Stimulated activated CD8-positive, alpha-beta memory T cell treated with anti-CD3 and anti-CD28 coated beads, Interleukin-12 subunit alpha, Interleukin-12 subunit beta, amount 100 ng/mL, for 24 hours (primary cell): ENCODE measurements at regions not wholly inside any gene's neighbourhood (a gene's known extent, or its start where the extent isn't known, plus 50 kb on each side); places are given as distances from the start of the nearest gene placed in this dataset.
"Not testable (repeated sequence)": the region's sequence is repeated elsewhere in the genome, so short reads cannot be mapped to it uniquely, and the experiment has no call there.

Source experiments
- DNase-seq: peaks from one replicate; pipeline ENCODE4 v3.0.0-alpha.2; 2020; ENCODE audit errors: extremely low read depth

DNA sequence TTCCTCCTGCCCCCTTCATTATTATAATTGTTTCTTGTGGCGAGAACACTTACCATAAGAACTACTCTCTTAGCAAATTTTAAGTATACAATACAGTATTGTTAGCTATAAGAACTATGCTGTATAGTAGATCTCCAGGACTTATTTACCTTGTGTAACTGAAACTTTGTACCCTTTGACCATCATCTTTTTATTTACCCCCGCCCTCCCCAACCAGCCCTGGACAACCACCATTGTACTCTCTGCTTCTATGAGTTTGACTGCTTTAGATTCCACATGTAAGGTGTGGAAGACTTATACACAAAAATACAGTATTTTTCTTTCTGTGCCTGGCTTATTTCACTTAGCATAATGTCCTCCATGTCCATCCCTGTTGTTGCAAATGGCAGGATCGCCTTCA, 161.1 kb downstream of the PHF8 start:
- DNase-seq: no peak

DNA sequence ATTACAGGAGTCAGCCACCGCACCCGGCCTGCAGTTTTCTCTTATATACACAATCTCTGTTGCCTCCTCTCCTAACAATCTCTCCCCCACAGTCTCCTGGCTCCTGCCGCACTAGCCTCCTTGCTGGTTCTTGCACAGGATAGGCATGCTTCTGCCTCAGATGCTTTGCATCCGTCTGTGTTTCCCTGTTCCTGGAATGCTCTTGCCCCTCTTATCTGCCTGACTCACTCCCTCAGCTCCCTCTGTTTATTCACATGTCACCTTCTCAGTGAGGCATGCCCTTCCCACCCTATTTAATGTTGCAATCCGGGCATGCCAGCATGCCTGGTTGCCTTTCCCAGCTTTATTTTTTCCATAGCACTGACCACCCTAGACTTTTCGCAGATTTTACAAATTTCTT, 161.9 kb downstream of the PHF8 start:
- DNase-seq: no peak

DNA sequence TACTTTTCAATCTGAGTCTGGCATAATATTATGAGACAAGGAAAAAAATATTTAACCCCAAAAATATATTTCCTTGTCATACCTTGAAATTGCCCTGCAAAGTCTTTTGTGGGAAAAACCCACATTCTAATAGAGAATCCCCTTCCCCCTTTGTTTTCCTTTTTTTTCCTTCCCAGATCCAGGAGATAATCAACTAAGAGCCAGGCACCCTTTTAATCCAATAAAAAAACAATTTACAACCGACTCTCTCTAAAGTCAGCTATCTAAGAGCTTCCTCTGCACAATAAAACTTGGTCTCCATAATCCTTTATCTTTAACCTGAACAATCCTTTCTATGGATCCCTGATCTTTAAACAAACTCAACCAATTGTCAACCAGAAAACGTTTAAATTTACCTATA, 163.5 kb downstream of the PHF8 start:
- not testable (repeated sequence) for DNase-seq

- no peak for DNase-seq
These were observed 173.4 kb upstream of the HUWE1 start for GRCh38 chrX:53859890-53860289.

- peak; percentile 1 for DNase-seq
These were observed 145.4 kb upstream of the HUWE1 start for GRCh38 chrX:53831662-53832635.

DNA sequence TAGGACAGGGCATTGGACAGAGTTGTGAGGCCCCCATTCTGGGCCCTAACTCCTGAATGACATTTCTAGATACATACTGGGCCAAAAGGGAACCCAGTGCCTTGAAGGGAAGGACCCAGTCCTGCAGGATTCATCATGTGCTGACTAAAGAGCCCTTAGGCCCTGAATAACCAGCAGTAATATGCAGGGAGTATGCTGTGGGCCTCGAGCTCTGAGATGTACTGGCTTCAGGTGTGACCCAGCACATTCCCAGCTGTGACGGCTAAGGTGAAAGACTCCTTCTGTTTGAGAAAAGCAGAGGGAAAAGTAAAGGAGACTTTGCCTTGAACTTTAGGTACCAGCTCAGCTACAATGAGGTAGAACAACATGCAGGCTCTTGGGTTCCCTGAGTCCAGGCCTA, 138.2 kb upstream of the HUWE1 start:
- no peak for DNase-seq

DNA sequence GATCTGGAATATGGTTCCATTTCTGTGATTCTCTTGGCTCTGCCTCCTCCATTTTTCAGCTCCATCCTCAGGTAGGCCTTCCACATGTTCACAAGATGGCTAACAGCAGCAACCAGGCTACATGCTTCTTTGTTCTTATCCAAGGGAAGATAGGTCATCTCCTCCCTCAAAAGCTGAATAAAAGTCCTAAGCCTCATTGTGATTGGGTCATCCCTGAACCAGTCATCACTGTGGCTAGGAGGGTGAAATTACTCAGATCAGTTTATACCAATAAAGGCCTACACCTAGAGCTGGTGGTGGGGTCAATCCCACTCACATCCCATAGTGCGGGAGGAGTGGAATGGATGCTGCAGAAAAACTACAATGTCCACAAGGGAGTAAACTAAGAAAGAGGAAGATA, 131.6 kb upstream of the HUWE1 start:
- DNase-seq: not testable (repeated sequence)

GRCh38 chrX:53817548-53817947, 131.0 kb upstream of the HUWE1 start:
- DNase-seq: no peak

- no peak for DNase-seq
These were observed 127.3 kb upstream of the HUWE1 start for GRCh38 chrX:53813670-53814440.

GRCh38 chrX:53798281-53798680, 111.8 kb upstream of the HUWE1 start:
- no peak for DNase-seq

- DNase-seq: no peak
These were observed 109.1 kb upstream of the HUWE1 start for GRCh38 chrX:53795576-53795975.

- DNase-seq: no peak
These were observed 107.7 kb upstream of the HUWE1 start for GRCh38 chrX:53794181-53794580.

GRCh38 chrX:53768865-53769264, 82.3 kb upstream of the HUWE1 start:
- no peak for DNase-seq

DNA sequence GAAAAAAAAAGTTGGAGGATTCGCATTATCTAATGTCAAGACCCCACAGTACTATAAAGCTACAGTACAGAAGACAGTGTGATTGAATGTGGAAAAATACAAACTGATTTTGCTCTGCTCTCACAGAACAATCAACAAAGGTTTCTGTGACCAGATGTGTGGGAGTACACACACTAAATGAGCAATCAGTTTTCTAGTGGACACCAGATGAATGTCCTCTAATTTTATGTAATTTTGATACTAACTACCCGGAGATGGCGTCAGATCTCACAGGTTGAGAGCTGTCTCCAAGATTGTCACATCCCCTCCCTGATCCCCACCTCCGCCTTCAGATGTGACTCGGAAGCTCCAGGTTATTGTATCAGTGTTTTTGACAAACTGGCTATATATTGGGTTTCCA, 81.9 kb upstream of the HUWE1 start:
- DNase-seq: no peak

DNA sequence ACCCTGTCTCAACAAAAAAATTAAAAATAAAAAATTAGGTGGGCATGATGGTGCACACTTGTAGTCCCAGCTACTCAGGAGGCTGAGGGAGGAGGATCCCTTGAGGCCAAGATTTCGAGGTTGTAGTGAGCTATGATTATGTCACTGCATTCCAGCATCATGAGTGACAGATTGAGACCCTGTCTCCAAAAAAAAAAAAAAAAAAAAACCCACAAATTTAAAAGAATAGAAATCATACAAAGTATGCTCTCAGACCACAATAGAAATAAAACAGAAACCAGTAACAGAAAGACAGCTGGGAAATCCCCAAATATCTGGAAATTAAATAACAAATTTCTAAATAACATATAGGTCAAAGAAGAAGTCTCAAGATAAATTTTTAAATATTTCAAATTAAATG, 81.0 kb upstream of the HUWE1 start:
- no peak for DNase-seq

- DNase-seq: not testable (repeated sequence)
These were observed 70.7 kb upstream of the HUWE1 start for GRCh38 chrX:53757181-53757580.

DNA sequence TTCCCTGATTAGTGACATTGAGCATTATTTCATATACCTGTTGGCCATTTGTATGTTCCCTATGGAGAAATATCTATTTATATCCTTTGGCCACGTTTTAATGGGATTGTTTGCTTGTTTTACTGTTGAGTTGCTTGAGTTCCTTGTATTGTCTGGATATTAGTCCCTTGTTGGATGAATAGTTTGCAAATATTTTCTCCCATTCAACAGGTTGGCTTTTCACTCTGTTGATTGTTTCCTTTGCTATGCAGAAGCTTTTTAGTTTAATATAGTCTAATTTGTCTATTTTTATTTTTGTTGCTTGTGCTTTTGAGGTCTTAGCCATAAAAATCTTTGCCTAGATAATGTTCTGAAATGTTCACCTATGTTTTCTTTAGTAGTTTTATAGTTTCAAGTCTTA, 60.2 kb upstream of the HUWE1 start:
- DNase-seq: no peak

- no peak for DNase-seq
These were observed 56.7 kb upstream of the HUWE1 start for GRCh38 chrX:53743244-53743643.

- no peak for DNase-seq
These were observed 51.9 kb upstream of the HUWE1 start for GRCh38 chrX:53738370-53738906.
